Natural killer cell (primary cell): ENCODE measurements at regions not wholly inside any gene's neighbourhood (a gene's known extent, or its start where the extent isn't known, plus 50 kb on each side); places are given as distances from the start of the nearest gene placed in this dataset.

Experiments used
- ATAC-seq, 3 donors: fragments of 150-1000 bp in 2 of 3; fragments of 200-7000 bp in 1 of 3; cut with Tn5 transposase; 1 replicate in 1 of 3; 2 replicates in 2 of 3; pipeline ENCODE4 v1.10.0; 2021; ENCODE audit warnings: mild to moderate bottlenecking in 2 of 3, moderate library complexity in 2 of 3
- DNase-seq, 2 donors: peaks; one replicate each; pipeline versions ENCODE4 v3.0.0 to v3.0.0-alpha.2; 2013 to 2021; ENCODE audit warnings: mixed read lengths in 1 of 2
- H3K27ac ChIP-seq: one replicate; pipeline ENCODE4 v1.5.1; 2013; ENCODE audit warnings: mild to moderate bottlenecking, low read length
- H3K27me3 ChIP-seq: one replicate; pipeline ENCODE4 v1.6.1; 2013; ENCODE audit warnings: low read length; ENCODE audit not compliant: control insufficient read depth, insufficient read depth
- H3K36me3 ChIP-seq: one replicate; pipeline ENCODE4 v1.6.1; 2013; ENCODE audit warnings: low read length; ENCODE audit not compliant: control insufficient read depth, insufficient read depth
- H3K4me1 ChIP-seq: one replicate; pipeline ENCODE4 v1.6.1; 2013; ENCODE audit warnings: low read length; ENCODE audit not compliant: control insufficient read depth, insufficient read depth
- H3K4me3 ChIP-seq: one replicate; pipeline ENCODE4 v1.5.1; 2013; ENCODE audit warnings: low read length
- H3K9me3 ChIP-seq: one replicate; pipeline ENCODE4 v1.6.1; 2013; ENCODE audit warnings: low read length; ENCODE audit not compliant: control insufficient read depth, insufficient read depth
- H3K27ac Mint-ChIP-seq, 2 donors: one replicate each; pipeline ENCODE4 v1.8.0; 2022; ENCODE audit warnings: mild to moderate bottlenecking in 2 of 2, mixed read lengths in 2 of 2, moderate library complexity in 1 of 2
- H3K27me3 Mint-ChIP-seq, 2 donors: one replicate each; pipeline ENCODE4 v1.8.0; 2022; ENCODE audit warnings: low read depth in 2 of 2, mixed read lengths in 2 of 2
- H3K36me3 Mint-ChIP-seq: one replicate; pipeline ENCODE4 v1.8.0; 2022; ENCODE audit warnings: mixed read lengths
- H3K4me1 Mint-ChIP-seq, 2 donors: one replicate each; pipeline ENCODE4 v1.8.0; 2022; ENCODE audit warnings: mixed read lengths in 2 of 2
- H3K4me3 Mint-ChIP-seq: one replicate; pipeline ENCODE4 v1.8.0; 2022; ENCODE audit warnings: mild to moderate bottlenecking, moderate library complexity, mixed read lengths
- H3K9me3 Mint-ChIP-seq, 2 donors: one replicate each; pipeline ENCODE4 v1.8.0; 2022; ENCODE audit warnings: mixed read lengths in 2 of 2
- WGBS: methylation state at CpG from one replicate; pipeline ENCODE4 v1.1.7; 2013; ENCODE audit warnings: missing lambda C conversion rate; ENCODE audit not compliant: insufficient coverage; 5-methylcytosine and 5-hydroxymethylcytosine counted together
- intact Hi-C: fragments of 100-400 bp; cut with micrococcal nuclease; formaldehyde crosslinking; loops from one replicate; pipeline ENCODE4 v1.14.2; 2022
- TF ChIP-seq, protein P1 (sequence below): fragments of 200-600 bp; IDR thresholded peaks from one replicate; pipeline ENCODE4 v1.8.0; 2022; ENCODE audit warnings: antibody characterized with exemption

DNA sequence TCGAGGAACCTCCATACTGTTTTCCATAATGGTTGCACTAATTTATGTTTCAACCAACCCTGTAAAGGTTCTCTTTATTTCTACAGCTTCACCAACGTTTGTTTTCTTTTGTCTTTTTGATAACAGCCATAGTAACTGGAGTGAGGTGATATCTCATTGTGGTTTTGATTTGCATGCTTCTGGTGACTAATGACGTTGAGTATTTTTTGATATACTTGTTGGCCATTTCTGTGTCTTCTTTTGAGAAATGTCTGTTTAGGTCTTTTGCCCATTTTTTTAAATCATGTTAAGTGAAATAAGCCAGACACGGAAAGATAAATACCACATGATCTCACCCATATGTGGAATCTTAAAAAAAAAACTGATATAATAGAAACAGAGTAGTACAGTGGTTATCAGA is 74.8 kb upstream of the SMIM21 start:
- Histone ChIP-seq H3K36me3 (no peaks in the 10 kb centered on the region), H3K27ac (no peak overlapping the region), H3K9me3 (no peaks in the 10 kb centered on the region), H3K4me3 (no peak overlapping the region), H3K4me1 (no peaks in the 10 kb centered on the region), H3K27me3 (peaks cover 5% of the 10 kb centered on the region)
- TF ChIP-seq, protein P1, sequence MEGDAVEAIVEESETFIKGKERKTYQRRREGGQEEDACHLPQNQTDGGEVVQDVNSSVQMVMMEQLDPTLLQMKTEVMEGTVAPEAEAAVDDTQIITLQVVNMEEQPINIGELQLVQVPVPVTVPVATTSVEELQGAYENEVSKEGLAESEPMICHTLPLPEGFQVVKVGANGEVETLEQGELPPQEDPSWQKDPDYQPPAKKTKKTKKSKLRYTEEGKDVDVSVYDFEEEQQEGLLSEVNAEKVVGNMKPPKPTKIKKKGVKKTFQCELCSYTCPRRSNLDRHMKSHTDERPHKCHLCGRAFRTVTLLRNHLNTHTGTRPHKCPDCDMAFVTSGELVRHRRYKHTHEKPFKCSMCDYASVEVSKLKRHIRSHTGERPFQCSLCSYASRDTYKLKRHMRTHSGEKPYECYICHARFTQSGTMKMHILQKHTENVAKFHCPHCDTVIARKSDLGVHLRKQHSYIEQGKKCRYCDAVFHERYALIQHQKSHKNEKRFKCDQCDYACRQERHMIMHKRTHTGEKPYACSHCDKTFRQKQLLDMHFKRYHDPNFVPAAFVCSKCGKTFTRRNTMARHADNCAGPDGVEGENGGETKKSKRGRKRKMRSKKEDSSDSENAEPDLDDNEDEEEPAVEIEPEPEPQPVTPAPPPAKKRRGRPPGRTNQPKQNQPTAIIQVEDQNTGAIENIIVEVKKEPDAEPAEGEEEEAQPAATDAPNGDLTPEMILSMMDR = no peak
- DNase-seq (no peak), ATAC-seq (no peak)
- Mint-ChIP-seq H3K4me3 (no peak overlapping the region), H3K4me1 (no peaks in the 10 kb centered on the region), H3K27ac (no peak overlapping the region), H3K36me3 (no peaks in the 10 kb centered on the region), H3K9me3 (no peaks in the 10 kb centered on the region), H3K27me3 (peaks cover 7 to 67% of the 10 kb centered on the region in 2 donors)
- whole genome bisulfite sequencing = 100% methylated on average over 1 of the region's 4 CpGs
- intact Hi-C loops = no loop called here

- H3K4me3 ChIP-seq = no peak overlapping the region
- H3K27me3 ChIP-seq = peaks cover 5% of the 10 kb centered on the region
- intact Hi-C loops = no loop called here
- H3K27ac ChIP-seq = no peak overlapping the region
- no peak for ATAC-seq
- Mint-ChIP-seq H3K36me3 (no peaks in the 10 kb centered on the region), H3K4me1 (no peaks in the 10 kb centered on the region), H3K4me3 (no peak overlapping the region), H3K9me3 (no peaks in the 10 kb centered on the region), H3K27ac (no peak overlapping the region), H3K27me3 (peaks cover 5 to 66% of the 10 kb centered on the region in 2 donors)
- TF ChIP-seq, protein P1 = no peak
- H3K4me1 ChIP-seq = no peaks in the 10 kb centered on the region
- WGBS = 88% methylated on average over 1 of the region's 2 CpGs
- DNase-seq = no peak
- H3K9me3 ChIP-seq = no peaks in the 10 kb centered on the region
- no peaks in the 10 kb centered on the region for H3K36me3 ChIP-seq
Observed at GRCh38 chr18:75500545-75500944, 73.0 kb upstream of the SMIM21 start.

GRCh38 chr18:75497576-75498235 is 70.2 kb upstream of the SMIM21 start:
- TF ChIP-seq, protein P1 = no peak
- no peak for ATAC-seq
- H3K9me3 ChIP-seq = no peaks in the 10 kb centered on the region
- Mint-ChIP-seq H3K9me3 (no peaks in the 10 kb centered on the region), H3K4me3 (no peak overlapping the region), H3K27ac (no peak overlapping the region), H3K4me1 (no peaks in the 10 kb centered on the region), H3K36me3 (no peaks in the 10 kb centered on the region), H3K27me3 (peaks cover 8 to 41% of the 10 kb centered on the region in 2 donors)
- intact Hi-C loops = no loop called here
- H3K4me3 ChIP-seq = no peak overlapping the region
- no peaks in the 10 kb centered on the region for H3K4me1 ChIP-seq
- 86% methylated on average over 2 of the region's 8 CpGs for WGBS
- H3K27ac ChIP-seq = no peak overlapping the region
- H3K36me3 ChIP-seq = no peaks in the 10 kb centered on the region
- DNase-seq = no peak
- peaks cover 5% of the 10 kb centered on the region for H3K27me3 ChIP-seq

DNA sequence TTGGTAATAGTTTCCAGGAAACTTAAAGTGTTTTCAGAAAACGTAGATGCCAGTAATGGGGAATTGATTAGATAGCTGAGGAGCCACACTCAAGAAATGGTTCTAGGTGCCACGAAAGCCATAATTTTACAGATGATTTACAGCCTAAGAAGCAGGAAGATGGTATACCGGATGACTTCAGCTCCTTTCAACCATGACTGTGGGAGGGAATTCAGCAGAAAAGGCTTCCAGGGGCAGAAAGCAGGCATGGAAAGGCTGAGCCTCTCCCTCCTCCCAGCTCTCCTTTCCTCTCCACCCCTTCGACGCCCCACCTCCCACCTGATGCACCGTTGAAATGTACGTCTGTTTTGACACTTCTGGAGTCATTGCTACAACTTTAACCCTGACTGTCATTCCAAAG is 68.6 kb upstream of the SMIM21 start:
- Histone ChIP-seq H3K36me3 (no peaks in the 10 kb centered on the region), H3K9me3 (no peaks in the 10 kb centered on the region), H3K27me3 (peaks cover 5% of the 10 kb centered on the region), H3K4me1 (no peaks in the 10 kb centered on the region), H3K27ac (no peak overlapping the region), H3K4me3 (no peak overlapping the region)
- 86% methylated on average over 7 of the region's 7 CpGs for WGBS
- H3K36me3 Mint-ChIP-seq = no peaks in the 10 kb centered on the region
- no peak overlapping the region for H3K27ac Mint-ChIP-seq
- H3K4me1 Mint-ChIP-seq = no peaks in the 10 kb centered on the region
- ATAC-seq (no peak), DNase-seq (no peak)
- no peaks in the 10 kb centered on the region for H3K9me3 Mint-ChIP-seq
- intact Hi-C loops = no loop called here
- TF ChIP-seq, protein P1 = no peak
- H3K4me3 Mint-ChIP-seq = no peak overlapping the region
- H3K27me3 Mint-ChIP-seq = peaks cover 11 to 48% of the 10 kb centered on the region in 2 donors
